Lower leg skin (tissue), 4 donors: ENCODE measurements at regions not wholly inside any gene's neighbourhood (a gene's known extent, or its start where the extent isn't known, plus 50 kb on each side); places are given as distances from the start of the nearest gene placed in this dataset.

Source experiments
- DNase-seq, 2 donors: peaks; one replicate each; pipeline ENCODE4 v3.0.0-alpha.2; 2019; ENCODE audit warnings: low spot score in 2 of 2
- H3K4me3 ChIP-seq: fragments of 200-600 bp; sonication (generic); 2 replicates; pipeline ENCODE4 v1.5.1; 2017; ENCODE audit warnings: mild to moderate bottlenecking, low read depth; ENCODE audit not compliant: poor library complexity, severe bottlenecking
- CTCF ChIP-seq, 3 donors: fragments of 450-650 bp; IDR thresholded peaks; one replicate each; pipeline ENCODE4 v1.5.1; 2016; ENCODE audit warnings: antibody characterized with exemption in 3 of 3, mild to moderate bottlenecking in 3 of 3, moderate library complexity in 2 of 3
- POLR2A ChIP-seq, 2 donors: fragments of 450-650 bp; IDR thresholded peaks; one replicate each; pipeline ENCODE4 v1.6.1; 2016 to 2017; ENCODE audit warnings: antibody characterized with exemption in 2 of 2, mild to moderate bottlenecking in 1 of 2, moderate library complexity in 1 of 2
- WGBS, 2 donors: methylation state at CpG; one replicate each; pipeline ENCODE4 v1.1.5; 2018; 5-methylcytosine and 5-hydroxymethylcytosine counted together
- intact Hi-C: fragments of 100-400 bp; cut with DNase I; formaldehyde crosslinking; loops from one replicate; pipeline ENCODE4 v1.15.0; 2023; ENCODE audit warnings: low total_unique reads

GRCh38 chr2:767440-767839 lies 90.2 kb upstream of the TMEM18 start:
- intact Hi-C loops, result no loop called here
- H3K4me3 ChIP-seq, result no peak overlapping the region
- WGBS, 2 donors, result 62 to 68% methylated on average over 9 of the region's 9 CpGs
- no peak for TF ChIP-seq CTCF (IDR thresholded peaks at IDR 0.05)
- TF ChIP-seq POLR2A (IDR thresholded peaks at IDR 0.05), result no peak
- DNase-seq, result no peak

GRCh38 chr2:766255-766654 lies 89.0 kb upstream of the TMEM18 start:
- no peak for DNase-seq
- intact Hi-C loops, result no loop called here
- TF ChIP-seq CTCF (IDR thresholded peaks at IDR 0.05) (no peak), POLR2A (IDR thresholded peaks at IDR 0.05) (no peak)
- no peak overlapping the region for H3K4me3 ChIP-seq
- 76 to 91% methylated on average over 13 of the region's 13 CpGs for WGBS, 2 donors

- no peak for TF ChIP-seq CTCF (IDR thresholded peaks at IDR 0.05)
- TF ChIP-seq POLR2A (IDR thresholded peaks at IDR 0.05), result no peak
- no peak for DNase-seq
- H3K4me3 ChIP-seq, result no peak overlapping the region
- intact Hi-C loops, result no loop called here
- 93 to 98% methylated on average over 6 of the region's 6 CpGs for WGBS, 2 donors
Observed at GRCh38 chr2:765369-765768, 88.2 kb upstream of the TMEM18 start.

DNA sequence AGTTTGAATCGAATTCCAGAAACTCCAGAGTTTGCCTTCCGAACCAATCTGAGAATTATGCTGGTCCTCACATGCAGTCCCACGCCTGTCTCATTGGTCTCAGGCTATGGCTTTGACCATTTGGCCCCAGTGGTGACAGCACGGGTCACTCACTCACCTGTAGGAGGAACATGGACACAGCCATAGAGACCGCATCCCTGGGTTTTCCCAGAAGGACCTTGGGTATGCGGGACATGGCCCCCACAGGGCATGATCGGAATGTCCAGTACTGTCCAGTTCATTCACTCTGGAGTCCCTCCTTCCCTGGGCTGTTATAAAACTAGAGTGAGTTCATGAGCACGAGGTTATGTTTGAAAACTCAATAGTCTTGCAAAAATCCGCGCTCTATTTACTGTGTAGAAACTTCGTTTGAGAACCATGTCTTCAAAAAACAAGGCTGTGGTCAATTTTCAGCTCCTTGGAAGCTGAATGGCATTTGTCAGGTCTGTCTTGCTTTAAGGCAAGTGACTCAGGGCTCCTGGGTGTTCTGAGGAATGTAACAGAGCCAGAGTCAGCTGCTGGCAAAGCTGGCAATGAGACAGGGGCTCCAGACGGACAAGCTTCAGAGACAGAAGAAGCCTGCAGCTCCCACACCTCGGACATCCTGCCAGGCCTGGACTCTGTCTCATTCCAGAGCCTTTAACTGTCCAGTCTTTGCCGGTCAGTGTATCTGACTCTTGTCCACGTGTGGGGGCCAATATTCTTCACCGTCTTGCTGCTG lies 86.7 kb upstream of the TMEM18 start:
- intact Hi-C loops, result no loop called here
- no peak for DNase-seq
- WGBS, 2 donors, result 72 to 80% methylated on average over 16 of the region's 16 CpGs
- TF ChIP-seq CTCF (IDR thresholded peaks at IDR 0.05) (no peak), POLR2A (IDR thresholded peaks at IDR 0.05) (no peak)
- H3K4me3 ChIP-seq, result no peak overlapping the region

DNA sequence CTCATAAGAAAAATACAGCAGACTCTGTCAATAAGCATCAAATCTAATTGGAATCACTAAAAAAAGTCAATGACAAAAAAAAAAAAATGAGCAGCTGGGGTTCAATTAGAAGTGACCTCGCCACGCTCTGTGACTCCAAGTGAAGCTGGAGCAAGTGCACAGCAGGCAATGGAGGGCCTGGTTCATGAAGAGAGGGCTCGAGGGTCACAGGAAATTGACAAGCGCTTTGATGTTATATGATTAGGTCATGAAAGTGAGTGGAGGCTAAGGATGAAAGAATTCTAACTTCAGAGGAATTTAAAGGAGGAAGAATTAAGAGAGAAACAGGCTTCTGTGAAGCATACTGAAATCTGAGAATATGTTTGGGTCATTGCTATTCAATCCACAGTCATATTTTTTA lies 85.4 kb upstream of the TMEM18 start:
- no peak for DNase-seq
- no peak overlapping the region for H3K4me3 ChIP-seq
- TF ChIP-seq POLR2A (IDR thresholded peaks at IDR 0.05) (no peak), CTCF (IDR thresholded peaks at IDR 0.05) (no peak)
- intact Hi-C loops, result no loop called here
- 77 to 88% methylated on average over 4 of the region's 4 CpGs for WGBS, 2 donors

GRCh38 chr2:761384-761783 lies 84.2 kb upstream of the TMEM18 start:
- WGBS, 2 donors, result 72 to 82% methylated on average over 6 of the region's 6 CpGs
- no peak for DNase-seq
- TF ChIP-seq POLR2A (IDR thresholded peaks at IDR 0.05) (no peak), CTCF (IDR thresholded peaks at IDR 0.05) (no peak)
- intact Hi-C loops, result no loop called here
- no peak overlapping the region for H3K4me3 ChIP-seq
